Activated CD4-positive, alpha-beta T cell treated with anti-CD3 and anti-CD28 coated beads, Interleukin-2, amount 50 U/mL, for 48 hours (primary cell): ENCODE measurements at regions not wholly inside any gene's neighbourhood (a gene's known extent, or its start where the extent isn't known, plus 50 kb on each side); places are given as distances from the start of the nearest gene placed in this dataset.
"Not testable (repeated sequence)": the region's sequence is repeated elsewhere in the genome, so short reads cannot be mapped to it uniquely, and the experiment has no call there.

Experiments
- DNase-seq, 2 experiments: peaks; one replicate each; pipeline ENCODE4 v3.0.0-alpha.2; 2020

DNA sequence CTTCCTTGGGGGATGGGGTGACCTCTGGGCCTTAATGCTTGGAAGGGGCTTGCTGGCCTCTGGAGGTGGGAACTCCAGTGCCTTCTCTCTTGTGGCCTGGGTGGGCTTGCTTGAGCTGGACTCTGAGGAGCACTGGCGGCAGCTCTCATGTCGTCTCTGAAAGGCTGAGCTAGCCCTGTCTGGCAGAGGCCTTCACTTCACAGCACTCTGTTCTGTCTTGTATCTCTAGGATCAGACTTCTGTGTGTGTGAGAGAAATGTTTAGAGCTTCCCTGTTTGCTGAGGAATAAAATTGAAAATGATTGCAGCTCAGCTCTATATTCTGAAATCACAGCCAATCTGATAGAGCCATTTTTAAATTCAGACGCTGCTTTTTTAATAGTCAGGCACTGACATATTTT lies 185.3 kb downstream of the KCNRG start:
- DNase-seq: no peak

- DNase-seq: no peak
Observed at GRCh38 chr13:50200988-50201387, 185.7 kb downstream of the KCNRG start.

DNA sequence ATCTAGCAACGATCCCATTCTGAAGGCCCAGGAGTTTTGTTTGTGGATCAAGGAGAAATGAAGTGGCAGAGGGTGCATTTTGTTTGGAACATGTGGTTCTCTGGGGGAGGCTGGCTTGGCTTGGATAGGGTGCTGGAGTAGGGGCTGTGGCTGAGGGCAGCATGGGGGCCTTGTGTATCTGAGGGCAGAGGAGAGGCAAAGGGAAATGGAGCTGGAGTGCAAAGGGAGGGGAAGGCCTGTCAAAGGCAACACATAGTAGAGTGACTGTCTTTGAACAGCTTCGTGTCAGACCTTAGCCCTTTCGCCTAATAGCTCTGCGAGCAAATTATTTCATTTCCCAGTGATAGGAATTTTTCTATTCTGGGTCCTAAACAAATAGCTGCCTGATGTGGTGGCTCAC lies 187.2 kb downstream of the KCNRG start:
- no peak for DNase-seq

GRCh38 chr13:50203256-50203941 lies 188.2 kb downstream of the KCNRG start:
- no peak for DNase-seq

DNA sequence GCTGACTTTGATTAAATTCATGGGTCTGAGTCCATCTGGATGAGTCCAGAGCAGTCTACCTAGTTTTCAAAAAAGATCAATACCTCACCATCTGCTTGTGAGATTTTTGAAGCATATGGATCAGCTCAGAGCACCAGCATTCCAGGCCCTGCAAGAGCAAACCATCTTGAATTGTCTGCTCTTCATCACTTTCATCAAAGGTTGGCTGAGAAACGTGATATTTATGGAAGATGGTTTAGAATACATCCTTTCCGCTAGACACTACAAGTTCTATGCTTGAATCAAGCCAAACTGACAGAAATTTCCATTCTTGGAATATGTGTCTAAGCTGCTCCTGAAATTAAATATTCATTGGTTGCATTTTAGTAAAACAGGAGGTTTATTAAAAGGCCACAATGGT lies 190.3 kb downstream of the KCNRG start:
- DNase-seq: no peak

DNA sequence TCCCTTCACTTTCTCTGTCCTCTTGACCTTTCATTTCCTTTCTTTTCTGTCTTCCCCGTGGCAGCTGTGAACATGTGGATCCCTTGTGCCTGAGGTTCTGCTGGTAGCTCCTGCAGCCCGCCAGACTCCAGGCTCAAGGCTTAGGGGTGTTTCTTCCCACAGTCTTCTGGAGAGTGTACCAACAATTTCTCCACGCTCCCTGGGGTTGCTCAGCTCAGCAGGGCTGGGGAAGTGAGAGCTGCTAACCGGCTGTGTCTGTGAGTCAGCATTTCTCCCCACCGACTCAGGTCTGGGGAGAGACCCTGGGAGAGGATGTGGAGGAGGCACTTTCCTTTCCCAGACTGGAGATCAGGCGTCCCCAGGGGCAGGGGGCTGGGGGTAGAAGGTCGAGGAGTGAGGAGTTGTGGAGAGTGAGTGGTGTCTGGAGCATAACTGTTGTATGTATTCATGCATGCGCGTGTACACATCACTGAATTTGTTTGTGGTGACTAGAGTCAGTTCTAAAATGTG lies 193.6 kb downstream of the KCNRG start:
- DNase-seq: no peak

- DNase-seq: no peak
Observed at GRCh38 chr13:50209631-50210030, 194.4 kb downstream of the KCNRG start.

DNA sequence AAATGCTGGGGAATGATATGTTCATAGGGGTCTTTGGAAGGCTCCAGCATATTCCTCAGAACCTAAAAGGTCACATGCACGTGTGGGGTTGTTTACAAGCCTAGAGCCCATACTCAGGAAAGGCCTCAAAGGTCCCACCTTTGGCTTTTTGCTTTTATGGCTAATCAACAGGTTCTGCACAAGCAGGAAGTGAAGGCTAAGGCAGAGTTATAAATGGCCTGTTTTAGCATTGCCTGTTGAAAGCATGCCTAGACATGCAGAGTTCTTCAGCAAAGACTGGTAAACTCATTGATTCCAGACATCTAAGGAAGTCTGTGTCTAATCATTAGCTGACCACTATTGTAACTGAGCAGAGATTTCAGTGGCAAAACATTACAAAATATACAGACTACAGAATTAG lies 198.3 kb downstream of the KCNRG start:
- no peak for DNase-seq

GRCh38 chr13:50214514-50214913 lies 199.3 kb downstream of the KCNRG start:
- no peak for DNase-seq

- no peak for DNase-seq
Observed at GRCh38 chr13:50215399-50215798, 200.2 kb downstream of the KCNRG start.

DNA sequence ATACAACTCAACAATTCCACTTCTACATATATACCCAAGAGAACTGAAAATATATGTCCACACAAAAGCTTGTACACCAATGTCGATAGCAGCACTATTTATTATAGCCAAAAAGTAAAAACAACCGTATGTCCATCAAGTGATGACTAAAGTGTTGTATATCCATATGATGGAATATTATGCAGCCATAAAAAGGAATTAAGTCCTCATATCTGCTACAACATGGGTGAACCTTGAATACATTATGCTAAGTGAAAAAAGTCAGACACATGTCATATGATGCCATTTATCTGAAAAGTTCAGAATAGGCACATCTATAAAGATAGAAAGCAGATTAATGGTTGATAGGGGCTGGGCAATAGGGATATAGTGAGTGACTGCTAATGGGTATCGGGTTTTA lies 204.5 kb downstream of the KCNRG start:
- no peak for DNase-seq

DNA sequence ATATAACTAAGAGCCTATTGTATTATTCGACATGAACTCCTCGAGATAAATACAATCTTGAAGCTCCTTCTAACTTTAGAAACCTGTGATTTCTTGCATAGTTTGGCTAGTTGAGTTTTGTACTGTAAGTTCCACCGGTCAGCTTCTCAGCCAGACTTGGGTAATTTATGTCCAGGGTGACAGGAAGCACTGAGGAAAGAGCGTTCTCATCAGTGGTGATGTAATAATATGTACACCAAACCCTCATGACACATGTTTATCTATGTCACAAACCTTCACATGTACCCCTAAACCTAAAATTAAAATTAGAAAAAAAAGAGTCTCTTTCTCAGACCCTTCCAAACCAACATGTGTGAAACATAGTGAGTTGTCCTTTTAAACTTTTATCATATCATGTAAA lies 205.7 kb downstream of the KCNRG start:
- no peak for DNase-seq

DNA sequence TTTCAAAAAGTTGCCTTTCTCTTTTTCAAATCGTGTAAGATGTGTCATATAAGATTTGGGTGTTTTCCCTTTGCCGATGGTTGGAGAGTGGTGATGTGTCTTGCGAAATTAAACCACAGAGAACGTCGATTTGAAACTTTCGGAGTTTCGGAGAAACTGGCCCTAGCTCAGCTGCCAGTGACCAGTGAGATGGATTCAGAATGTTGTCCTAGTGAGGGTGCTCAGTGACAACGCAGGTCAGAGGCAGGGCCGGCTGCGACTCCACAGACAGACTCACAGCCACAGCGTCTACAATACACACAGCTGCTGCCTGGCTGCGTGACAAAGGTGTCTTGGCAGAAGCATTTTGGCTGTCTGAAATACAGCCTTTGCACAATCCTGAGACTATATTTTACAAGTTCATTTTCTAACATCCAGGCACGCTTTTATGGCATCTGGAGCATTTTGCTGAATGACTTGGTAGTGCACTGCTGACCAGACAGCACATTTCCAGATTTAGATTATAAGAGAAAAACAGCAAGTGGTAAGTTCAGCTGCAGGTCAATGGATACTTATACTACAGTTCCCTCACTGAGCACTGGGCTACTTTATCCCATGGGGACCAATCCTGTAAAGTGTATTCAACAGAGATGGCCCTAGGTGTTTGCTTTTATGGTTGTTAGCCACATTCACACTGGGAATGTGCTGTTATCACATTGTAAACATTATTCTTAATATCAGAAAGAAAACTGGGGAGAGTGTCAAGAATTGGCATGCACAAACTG lies 207.5 kb downstream of the KCNRG start:
- DNase-seq: peak in 1 of 2 experiments; percentile 32

DNA sequence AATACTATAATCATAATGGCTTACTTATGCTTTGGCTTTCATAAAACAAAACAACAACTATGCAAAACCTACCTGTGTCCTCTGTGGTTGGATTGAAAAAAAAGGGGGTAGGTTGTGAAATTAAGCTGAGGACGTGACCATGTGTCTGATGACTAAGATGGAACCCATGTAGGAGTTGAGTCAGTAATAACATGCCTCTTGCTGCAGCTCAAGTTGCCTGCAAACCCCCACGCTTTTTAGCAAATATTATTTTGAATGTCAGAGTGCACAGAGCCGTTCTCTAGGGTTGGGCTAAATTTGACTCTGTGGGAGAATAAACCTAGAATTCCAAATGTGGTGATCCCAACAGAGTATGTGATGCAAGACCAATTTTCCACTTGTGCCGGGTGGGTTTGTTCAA lies 209.3 kb downstream of the KCNRG start:
- DNase-seq: peak in 1 of 2 experiments; percentile 34

- DNase-seq: no peak
Observed at GRCh38 chr13:50225193-50226155, 210.2 kb downstream of the KCNRG start.

GRCh38 chr13:50226515-50227155 lies 211.4 kb downstream of the KCNRG start:
- DNase-seq: no peak

DNA sequence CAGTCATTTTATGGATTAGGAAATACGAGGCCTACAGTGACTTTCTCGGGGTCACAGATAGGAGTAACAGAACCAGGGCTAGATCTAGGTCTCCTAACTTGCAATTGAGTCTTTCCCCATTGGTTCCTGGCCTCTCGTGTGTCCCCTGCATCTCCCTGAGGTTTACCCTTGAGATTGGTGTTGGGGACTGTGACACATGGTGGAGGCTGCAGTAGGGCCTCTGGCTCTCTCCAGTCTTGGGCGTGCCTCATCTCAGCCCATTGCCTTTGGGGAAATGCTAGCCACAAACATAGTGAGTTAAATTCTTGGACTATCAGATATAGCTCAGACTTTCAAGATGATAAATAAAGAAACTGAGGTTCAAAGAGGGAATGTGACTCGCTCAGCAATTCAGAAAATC lies 212.1 kb downstream of the KCNRG start:
- peak; percentile 35 to 55 for DNase-seq

- no peak for DNase-seq
Observed at GRCh38 chr13:50228527-50228926, 213.3 kb downstream of the KCNRG start.

- DNase-seq: no peak
Observed at GRCh38 chr13:50229960-50230661, 214.9 kb downstream of the KCNRG start.

- DNase-seq: no peak
Observed at GRCh38 chr13:50230662-50230978, 215.4 kb downstream of the KCNRG start.

DNA sequence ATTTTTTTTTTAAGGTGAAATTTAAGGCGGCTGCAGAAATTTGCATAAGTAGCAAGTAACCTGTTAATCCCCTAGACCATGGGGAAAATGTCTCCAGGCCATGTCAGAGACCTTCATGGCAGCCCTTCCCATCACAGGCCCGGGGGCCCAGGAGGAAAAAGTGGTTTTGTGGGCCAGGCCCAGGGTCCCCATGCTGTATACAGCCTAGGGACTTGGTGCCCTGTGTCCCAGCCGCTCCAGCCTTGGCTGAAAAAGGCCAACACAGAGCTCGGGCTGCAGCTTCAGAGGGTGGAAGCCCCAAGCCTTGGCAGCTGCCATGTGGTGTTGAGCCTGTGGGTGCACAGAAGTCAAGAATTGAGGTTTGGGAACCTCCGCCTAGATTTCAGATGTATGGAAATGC lies 218.3 kb downstream of the KCNRG start:
- not testable (repeated sequence) for DNase-seq
